ENCODE measurements at regions not wholly inside any gene's neighbourhood (a gene's known extent, or its start where the extent isn't known, plus 50 kb on each side); places are given as distances from the start of the nearest gene placed in this dataset.

GRCh38 chr6:54737247-54737646 is 109.3 kb upstream of the FAM83B start:
- TF ChIP-seq CTCF (IDR thresholded peaks at IDR 0.05; ENCODE audit: low read depth, low read length) = peak; percentile 62
- TF ChIP-seq POLR2A (IDR thresholded peaks at IDR 0.05; ENCODE audit: extremely low read depth, insufficient read length) = no peak
- no peak overlapping the region for H3K4me3 ChIP-seq (ENCODE audit: low read depth, low read length)
- DNase-seq (ENCODE audit: low read depth) = peak; percentile 42

GRCh38 chr6:54747955-54748354 is 98.6 kb upstream of the FAM83B start:
- no peak for DNase-seq (ENCODE audit: low read depth)
- TF ChIP-seq CTCF (IDR thresholded peaks at IDR 0.05; ENCODE audit: low read depth, low read length) (no peak), MYC (IDR thresholded peaks at IDR 0.05; ENCODE audit: low read depth, low read length) (no peak), POLR2A (IDR thresholded peaks at IDR 0.05; ENCODE audit: extremely low read depth, insufficient read length) (no peak), MAX (IDR thresholded peaks at IDR 0.05; ENCODE audit: low read depth, low read length) (no peak)
- H3K4me3 ChIP-seq (ENCODE audit: low read depth, low read length) = no peak overlapping the region

GRCh38 chr6:54754406-54754805 is 92.2 kb upstream of the FAM83B start:
- no peak for DNase-seq (ENCODE audit: low read depth)

GRCh38 chr6:54758340-54758739 is 88.2 kb upstream of the FAM83B start:
- no peak overlapping the region for H3K4me3 ChIP-seq (ENCODE audit: low read depth, low read length)
- no peak for TF ChIP-seq CTCF (IDR thresholded peaks at IDR 0.05; ENCODE audit: low read depth, low read length)
- DNase-seq (ENCODE audit: low read depth) = no peak

More at GRCh38 chr6:54754406-54754805, 92.2 kb upstream of the FAM83B start:
- TF ChIP-seq MAX (IDR thresholded peaks at IDR 0.05; ENCODE audit: low read depth, low read length) (no peak), MYC (IDR thresholded peaks at IDR 0.05; ENCODE audit: low read depth, low read length) (no peak), CTCF (IDR thresholded peaks at IDR 0.05; ENCODE audit: low read depth, low read length) (no peak), POLR2A (IDR thresholded peaks at IDR 0.05; ENCODE audit: extremely low read depth, insufficient read length) (no peak)
- no peak overlapping the region for H3K4me3 ChIP-seq (ENCODE audit: low read depth, low read length)

- TF ChIP-seq POLR2A (IDR thresholded peaks at IDR 0.05; ENCODE audit: extremely low read depth, insufficient read length) (no peak), MAX (IDR thresholded peaks at IDR 0.05; ENCODE audit: low read depth, low read length) (no peak)
- H3K4me3 ChIP-seq (ENCODE audit: low read depth, low read length) = no peak overlapping the region
- DNase-seq (ENCODE audit: low read depth) = no peak
Observed at GRCh38 chr6:54768494-54768893, 78.1 kb upstream of the FAM83B start.

- TF ChIP-seq POLR2A (IDR thresholded peaks at IDR 0.05; ENCODE audit: extremely low read depth, insufficient read length) = no peak
- no peak for TF ChIP-seq MYC (IDR thresholded peaks at IDR 0.05; ENCODE audit: low read depth, low read length)
- no peak for TF ChIP-seq MAX (IDR thresholded peaks at IDR 0.05; ENCODE audit: low read depth, low read length)
- no peak for TF ChIP-seq CTCF (IDR thresholded peaks at IDR 0.05; ENCODE audit: low read depth, low read length)
- no peak overlapping the region for H3K4me3 ChIP-seq (ENCODE audit: low read depth, low read length)
Observed at GRCh38 chr6:54770328-54770727, 76.2 kb upstream of the FAM83B start.

More at GRCh38 chr6:54770328-54770727, 76.2 kb upstream of the FAM83B start:
- DNase-seq (ENCODE audit: low read depth) = no peak

Measured in NB4 (cell line).